H1 (cell line): ENCODE measurements at regions not wholly inside any gene's neighbourhood (a gene's known extent, or its start where the extent isn't known, plus 50 kb on each side); places are given as distances from the start of the nearest gene placed in this dataset.

Experiments
- CTCF ChIA-PET: fragments of 300-600 bp; sonication (Branson Sonifier 250); formaldehyde crosslinking; loops from one replicate; lab custom pipeline; 2021; ENCODE audit not compliant: partially characterized antibody; lab: Charles Lee
- POLR2A ChIA-PET: fragments of 300-600 bp; sonication (Branson Sonifier 250); formaldehyde crosslinking; loops from one replicate; lab custom pipeline; 2021; ENCODE audit warnings: inconsistent platforms; ENCODE audit not compliant: partially characterized antibody; lab: Charles Lee
- DNase-seq, 2 experiments: peaks; one replicate each; pipeline versions ENCODE4 v3.0.0 to v3.0.0-alpha.2; 2010 to 2022; ENCODE audit warnings: low spot score in 2 of 2, low read depth in 1 of 2, mixed read lengths in 1 of 2
- FAIRE-seq: peaks from 2 replicates; lab custom pipeline; 2011; peaks lifted over from hg19 to GRCh38; lab: Jason Lieb, UNC
- H2AFZ ChIP-seq: 2 replicates; pipeline ENCODE4 v1.8.1; 2012; ENCODE audit warnings: low read length, inconsistent platforms
- H2AK5ac ChIP-seq: 2 replicates; pipeline ENCODE4 v1.6.1; 2013; ENCODE audit warnings: low read depth, low read length
- H2BK120ac ChIP-seq: replicated peaks from 2 replicates; pipeline ENCODE3; 2013; ENCODE audit warnings: low read depth, low read length, inconsistent platforms
- H2BK12ac ChIP-seq: 2 replicates; pipeline ENCODE4 v1.6.1; 2013; ENCODE audit warnings: low read depth, low read length
- H2BK15ac ChIP-seq: 2 replicates; pipeline ENCODE4 v1.6.1; 2013; ENCODE audit warnings: low read length
- H2BK20ac ChIP-seq: 2 replicates; pipeline ENCODE4 v1.6.1; 2013; ENCODE audit warnings: low read length
- H2BK5ac ChIP-seq: 2 replicates; pipeline ENCODE4 v1.6.1; 2013; ENCODE audit warnings: low read depth, low read length
- H3K14ac ChIP-seq: 2 replicates; pipeline ENCODE4 v1.6.1; 2013; ENCODE audit warnings: inconsistent platforms; ENCODE audit not compliant: insufficient read length
- H3K18ac ChIP-seq: 2 replicates; pipeline ENCODE4 v1.6.1; 2013; ENCODE audit warnings: low read length; ENCODE audit errors: extremely low read depth
- H3K23ac ChIP-seq: 2 replicates; pipeline ENCODE4 v1.6.1; 2013; ENCODE audit warnings: inconsistent platforms; ENCODE audit not compliant: insufficient read length
- H3K23me2 ChIP-seq: 2 replicates; pipeline ENCODE4 v1.6.1; 2013; ENCODE audit warnings: low read depth, low read length
- H3K27ac ChIP-seq: 2 replicates; pipeline ENCODE4 v1.6.1; 2011; ENCODE audit warnings: low read depth, low read length, inconsistent platforms
- H3K27me3 ChIP-seq, 4 experiments: replicated peaks in 1 of 4; 1 replicate in 1 of 4; 2 replicates in 3 of 4; pipeline versions ENCODE4 v1.6.1 to v1.8.1; 2011 to 2013; ENCODE audit warnings: low read length in 3 of 4, mild to moderate bottlenecking in 3 of 4, inconsistent platforms in 2 of 4, mixed read lengths in 2 of 4, moderate library complexity in 1 of 4; ENCODE audit not compliant: control insufficient read depth in 3 of 4, insufficient read depth in 3 of 4; ENCODE audit errors: extremely low read depth in 1 of 4
- H3K36me3 ChIP-seq, 4 experiments: 2 replicates each; pipeline versions ENCODE4 v1.6.1 to v1.8.1; 2011 to 2013; ENCODE audit warnings: mild to moderate bottlenecking in 4 of 4, low read length in 3 of 4, moderate library complexity in 2 of 4, control low read depth in 1 of 4, inconsistent platforms in 1 of 4; ENCODE audit not compliant: insufficient read depth in 4 of 4, control insufficient read depth in 2 of 4
- H3K4ac ChIP-seq: replicated peaks from 2 replicates; pipeline ENCODE3; 2013; ENCODE audit warnings: low read length, low read depth, mixed read lengths, inconsistent platforms; ENCODE audit not compliant: insufficient read length
- H3K4me1 ChIP-seq, 4 experiments: replicated peaks in 1 of 4; 1 replicate in 1 of 4; 2 replicates in 3 of 4; pipeline versions ENCODE4 v1.6.1 to v1.8.1; 2011 to 2013; ENCODE audit warnings: low read length in 3 of 4, inconsistent platforms in 2 of 4, mixed read lengths in 1 of 4; ENCODE audit not compliant: insufficient read depth in 4 of 4, control insufficient read depth in 3 of 4
- H3K4me2 ChIP-seq, 2 experiments: 2 replicates each; pipeline versions ENCODE4 v1.6.1 to v1.8.1; 2011 to 2013; ENCODE audit warnings: low read depth in 2 of 2, low read length in 2 of 2, control low read depth in 1 of 2, inconsistent platforms in 1 of 2, mild to moderate bottlenecking in 1 of 2; ENCODE audit not compliant: insufficient read depth in 1 of 2
- H3K4me3 ChIP-seq, 4 experiments: fragments of 200-600, 300-600 bp in 1 of 4; sonication (generic), shearing (Covaris generic), sonication (Bioruptor Twin) in 1 of 4; 2 replicates each; pipeline versions ENCODE4 v1.5.1 to v1.8.1; 2011 to 2016; ENCODE audit warnings: low read length in 4 of 4, low read depth in 3 of 4, control low read depth in 2 of 4, inconsistent platforms in 2 of 4, mild to moderate bottlenecking in 2 of 4, mixed read lengths in 1 of 4, moderate library complexity in 1 of 4; ENCODE audit not compliant: insufficient read depth in 2 of 4; ENCODE audit errors: extremely low read depth in 1 of 4
- H3K56ac ChIP-seq: replicated peaks from 2 replicates; pipeline ENCODE3; 2013; ENCODE audit warnings: low read depth, mild to moderate bottlenecking, mixed read lengths, low read length, inconsistent platforms; ENCODE audit not compliant: insufficient read length
- H3K79me1 ChIP-seq: 2 replicates; pipeline ENCODE4 v1.6.1; 2013; ENCODE audit warnings: low read depth, low read length, control low read depth
- H3K79me2 ChIP-seq, 2 experiments: 2 replicates each; pipeline versions ENCODE4 v1.6.1 to v1.8.1; 2012 to 2013; ENCODE audit warnings: low read length in 2 of 2, mild to moderate bottlenecking in 2 of 2, inconsistent platforms in 1 of 2; ENCODE audit not compliant: insufficient read depth in 2 of 2, control insufficient read depth in 1 of 2
- H3K9ac ChIP-seq, 4 experiments: replicated peaks in 1 of 4; 1 replicate in 1 of 4; 2 replicates in 3 of 4; pipeline versions ENCODE4 v1.6.1 to v1.8.1; 2011 to 2013; ENCODE audit warnings: low read depth in 3 of 4, low read length in 3 of 4, control low read depth in 2 of 4, mild to moderate bottlenecking in 2 of 4, moderate library complexity in 2 of 4, inconsistent platforms in 1 of 4; ENCODE audit errors: extremely low read depth in 1 of 4
- H3K9me3 ChIP-seq, 2 experiments: 2 replicates each; pipeline versions ENCODE4 v1.6.1 to v1.8.1; 2012 to 2013; ENCODE audit warnings: mild to moderate bottlenecking in 2 of 2, moderate library complexity in 2 of 2, control low read depth in 1 of 2, inconsistent platforms in 1 of 2, low read depth in 1 of 2, low read length in 1 of 2, mixed read lengths in 1 of 2; ENCODE audit not compliant: insufficient read depth in 2 of 2
- H4K20me1 ChIP-seq, 2 experiments: replicated peaks in 1 of 2; 2 replicates each; pipeline versions ENCODE3 to v1.8.1; 2011 to 2013; ENCODE audit warnings: inconsistent platforms in 2 of 2, low read length in 2 of 2, mild to moderate bottlenecking in 1 of 2; ENCODE audit not compliant: insufficient read depth in 2 of 2, control insufficient read depth in 1 of 2
- H4K5ac ChIP-seq: 2 replicates; pipeline ENCODE4 v1.6.1; 2013; ENCODE audit warnings: low read length, low read depth, mixed read lengths, inconsistent platforms; ENCODE audit not compliant: insufficient read length
- H4K8ac ChIP-seq: 2 replicates; pipeline ENCODE4 v1.8.0; 2013; ENCODE audit warnings: mild to moderate bottlenecking, moderate library complexity, low read length, inconsistent platforms; ENCODE audit not compliant: insufficient read depth; ENCODE audit errors: extremely low read depth
- H4K91ac ChIP-seq: replicated peaks from 2 replicates; pipeline ENCODE3; 2013; ENCODE audit warnings: low read length, mixed read lengths, inconsistent platforms; ENCODE audit not compliant: insufficient read length
- CBX8 ChIP-seq: fragments of 300-800, 300-1000 bp; sonication (generic); IDR thresholded peaks from 2 replicates; pipeline ENCODE4 v1.7.1; 2016; ENCODE audit warnings: low read depth, low read length, borderline replicate concordance
- CTBP2 ChIP-seq: IDR thresholded peaks from 2 replicates; pipeline ENCODE4 v1.7.0; 2011; ENCODE audit warnings: borderline replicate concordance, mild to moderate bottlenecking, moderate library complexity, mixed read lengths, low read length; ENCODE audit not compliant: insufficient read depth, insufficient read length
- GTF2F1 ChIP-seq: IDR thresholded peaks from 2 replicates; pipeline ENCODE4 v1.6.1; 2012; ENCODE audit warnings: low read depth, low read length, improper control_type of control experiment, borderline replicate concordance
- HDAC2 ChIP-seq, 2 experiments: fragments of 300-600 bp in 1 of 2; sonication (generic) in 1 of 2; IDR thresholded peaks; 2 replicates each; pipeline ENCODE4 v1.6.1; 2011 to 2012; ENCODE audit warnings: low read depth in 2 of 2, low read length in 2 of 2, mild to moderate bottlenecking in 2 of 2, moderate library complexity in 2 of 2, borderline replicate concordance in 1 of 2, inconsistent platforms in 1 of 2
- KDM1A ChIP-seq: fragments of 200-600, 300-600 bp; sonication (generic); IDR thresholded peaks from 2 replicates; pipeline ENCODE4 v1.7.1; 2016; ENCODE audit warnings: mild to moderate bottlenecking, low read length, borderline replicate concordance
- POLR2AphosphoS5 ChIP-seq: IDR thresholded peaks from 2 replicates; pipeline ENCODE4 v1.6.1; 2011; ENCODE audit warnings: low read depth, low read length
- RNF2 ChIP-seq: fragments of 200-900, 300-1000 bp; sonication (generic); IDR thresholded peaks from 2 replicates; pipeline ENCODE4 v1.7.1; 2016; ENCODE audit warnings: borderline replicate concordance, low read depth, mild to moderate bottlenecking, antibody characterized with exemption, low read length; ENCODE audit not compliant: poor library complexity, severe bottlenecking; ENCODE audit errors: missing control alignments
- SP1 ChIP-seq: IDR thresholded peaks from 2 replicates; pipeline ENCODE4 v1.6.1; 2011; ENCODE audit warnings: low read depth, low read length
- WGBS, 2 experiments: shearing (Covaris generic) in 1 of 2; methylation state at CpG; one replicate each; pipeline versions ENCODE4 v1.1.6 to v1.1.7; 2013 to 2015; ENCODE audit warnings: low lambda C conversion rate in 2 of 2, mixed read lengths in 2 of 2, inconsistent platforms in 1 of 2, low coverage in 1 of 2, missing lambda C conversion rate in 1 of 2; ENCODE audit not compliant: insufficient replicate concordance in 2 of 2, insufficient coverage in 1 of 2, insufficient read length in 1 of 2; ENCODE audit errors: extremely low coverage in 1 of 2, missing lambda C conversion rate in 1 of 2; 5-methylcytosine and 5-hydroxymethylcytosine counted together
- TF ChIP-seq, protein P1 (sequence below): IDR thresholded peaks from 2 replicates; pipeline ENCODE4 v1.6.1; 2012; ENCODE audit warnings: inconsistent platforms

DNA sequence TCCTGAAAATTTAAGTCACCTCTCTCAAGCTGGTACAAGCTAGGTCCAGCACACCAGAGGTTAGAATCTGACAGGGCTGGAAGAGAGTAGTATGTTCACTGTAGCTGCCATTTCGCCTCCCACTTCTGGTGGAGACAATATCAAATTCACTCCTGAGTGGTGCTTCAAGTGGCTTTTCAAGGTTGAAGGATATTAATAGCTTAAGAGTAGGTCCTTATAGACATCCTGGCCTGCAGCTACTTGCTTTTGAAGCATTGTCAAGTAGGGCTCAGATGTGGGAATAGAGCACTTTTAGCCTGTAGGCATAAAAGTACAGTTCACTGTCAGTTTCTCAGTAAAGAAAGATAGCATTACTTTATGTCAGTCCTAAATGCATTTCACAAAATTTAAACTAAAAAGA lies 270.5 kb upstream of the PLPP4 start:
- FAIRE-seq (no peak), DNase-seq (no peak)
- H4K5ac ChIP-seq: no peak overlapping the region
- H3K23me2 ChIP-seq: no peaks in the 10 kb centered on the region
- H3K79me1 ChIP-seq: no peaks in the 10 kb centered on the region
- no peak overlapping the region for H3K56ac ChIP-seq
- no peaks in the 10 kb centered on the region for H3K9me3 ChIP-seq
- no peak overlapping the region for H2BK15ac ChIP-seq
- no peak overlapping the region for H3K14ac ChIP-seq
- ChIA-PET CTCF (interaction anchor here (0.7 to 4.2 kb wide), 6 partner anchors 13 to 254 kb away, joined by 3 to 30 read pairs (median 3); no protein-coding TSS in a partner anchor), POLR2A (no interaction called here)
- no peak overlapping the region for H3K4me3 ChIP-seq
- no peak overlapping the region for H4K8ac ChIP-seq
- H3K4me1 ChIP-seq: no peaks in the 10 kb centered on the region
- no peak overlapping the region for H2AFZ ChIP-seq
- TF ChIP-seq GTF2F1 (no peak), SP1 (no peak), HDAC2 (IDR thresholded peaks at IDR 0.05; ENCODE audit: borderline replicate concordance in 1 of 2, low read depth in 2 of 2, low read length in 2 of 2) (no peak), POLR2AphosphoS5 (no peak), KDM1A (no peak), CBX8 (no peak), RNF2 (no peak), CTBP2 (no peak)
- TF ChIP-seq, protein P1, sequence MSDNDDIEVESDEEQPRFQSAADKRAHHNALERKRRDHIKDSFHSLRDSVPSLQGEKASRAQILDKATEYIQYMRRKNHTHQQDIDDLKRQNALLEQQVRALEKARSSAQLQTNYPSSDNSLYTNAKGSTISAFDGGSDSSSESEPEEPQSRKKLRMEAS: no peak
- no peaks in the 10 kb centered on the region for H3K36me3 ChIP-seq
- no peak overlapping the region for H2BK5ac ChIP-seq
- no peaks in the 10 kb centered on the region for H3K27me3 ChIP-seq
- no peak overlapping the region for H3K4me2 ChIP-seq
- no peak overlapping the region; a peak in 1 of 7 replicates for H3K9ac ChIP-seq
- H4K91ac ChIP-seq: no peak overlapping the region
- H3K18ac ChIP-seq: no peak overlapping the region
- H2AK5ac ChIP-seq: no peak overlapping the region
- H3K79me2 ChIP-seq: no peaks in the 10 kb centered on the region
- H3K4ac ChIP-seq: no peak overlapping the region
- no peak overlapping the region for H2BK20ac ChIP-seq
- no peak overlapping the region for H3K27ac ChIP-seq
- no peak overlapping the region for H2BK12ac ChIP-seq
- H3K23ac ChIP-seq: no peak overlapping the region
- no peaks in the 10 kb centered on the region for H4K20me1 ChIP-seq
- WGBS, 2 experiments: 86% methylated on average over 1 of the region's 1 CpG; no CpG with 5 or more reads in 1 of the 2 experiments
- no peak overlapping the region for H2BK120ac ChIP-seq
